ENCODE measurements at regions not wholly inside any gene's neighbourhood (a gene's known extent, or its start where the extent isn't known, plus 50 kb on each side); places are given as distances from the start of the nearest gene placed in this dataset.
A peak's percentile ranks its signal among the peaks of the same experiment; 100 is the strongest.

GRCh38 chr3:18593231-18593630, 168.1 kb upstream of the SATB1 start:
- no peak for DNase-seq
- Histone ChIP-seq H3K4me1 (no peaks in the 10 kb centered on the region), H3K27me3 (no peaks in the 10 kb centered on the region), H3K36me3 (no peaks in the 10 kb centered on the region), H3K27ac (no peak overlapping the region), H3K4me3 (no peak overlapping the region), H3K9me3 (no peaks in the 10 kb centered on the region)
- TF ChIP-seq POLR2A (IDR thresholded peaks at IDR 0.05) (no peak), CTCF (IDR thresholded peaks at IDR 0.05) (no peak)

GRCh38 chr3:18591120-18591519, 166.0 kb upstream of the SATB1 start:
- TF ChIP-seq POLR2A (IDR thresholded peaks at IDR 0.05) (no peak), CTCF (IDR thresholded peaks at IDR 0.05) (no peak)
- DNase-seq, result no peak
- Histone ChIP-seq H3K4me1 (no peaks in the 10 kb centered on the region), H3K27me3 (no peaks in the 10 kb centered on the region), H3K4me3 (no peak overlapping the region), H3K27ac (no peak overlapping the region), H3K36me3 (no peaks in the 10 kb centered on the region), H3K9me3 (no peaks in the 10 kb centered on the region)

GRCh38 chr3:18586076-18586475, 160.9 kb upstream of the SATB1 start:
- no peaks in the 10 kb centered on the region for H3K27me3 ChIP-seq
- TF ChIP-seq CTCF (IDR thresholded peaks at IDR 0.05) (no peak), POLR2A (IDR thresholded peaks at IDR 0.05) (no peak)
- no peak overlapping the region for H3K27ac ChIP-seq
- H3K9me3 ChIP-seq, result no peaks in the 10 kb centered on the region
- H3K4me1 ChIP-seq, result no peaks in the 10 kb centered on the region
- no peaks in the 10 kb centered on the region for H3K36me3 ChIP-seq
- H3K4me3 ChIP-seq, result no peak overlapping the region
- DNase-seq, result no peak

- TF ChIP-seq CTCF (IDR thresholded peaks at IDR 0.05) (no peak), POLR2A (IDR thresholded peaks at IDR 0.05) (no peak)
Observed at GRCh38 chr3:18585004-18585968, 160.1 kb upstream of the SATB1 start.

GRCh38 chr3:18580268-18580667, 155.1 kb upstream of the SATB1 start:
- no peaks in the 10 kb centered on the region for H3K9me3 ChIP-seq
- no peak overlapping the region for H3K4me3 ChIP-seq
- DNase-seq, result peak in 1 of 3 donors; percentile 47
- H3K27ac ChIP-seq, result no peak overlapping the region
- no peaks in the 10 kb centered on the region for H3K27me3 ChIP-seq
- TF ChIP-seq POLR2A (IDR thresholded peaks at IDR 0.05) (no peak), CTCF (IDR thresholded peaks at IDR 0.05) (no peak)
- H3K4me1 ChIP-seq, result peaks cover 0 to 3% (median 0%) of the 10 kb centered on the region in 4 donors
- H3K36me3 ChIP-seq, result no peaks in the 10 kb centered on the region

More at GRCh38 chr3:18585004-18585968, 160.1 kb upstream of the SATB1 start:
- H3K27ac ChIP-seq, result no peak overlapping the region
- no peak for DNase-seq
- no peaks in the 10 kb centered on the region for H3K27me3 ChIP-seq
- H3K4me1 ChIP-seq, result peaks cover 0 to 3% (median 0%) of the 10 kb centered on the region in 4 donors
- no peak overlapping the region for H3K4me3 ChIP-seq
- H3K9me3 ChIP-seq, result no peaks in the 10 kb centered on the region
- H3K36me3 ChIP-seq, result no peaks in the 10 kb centered on the region

Data from Peyer's patch (tissue), 4 donors.